ENCODE measurements at regions not wholly inside any gene's neighbourhood (a gene's known extent, or its start where the extent isn't known, plus 50 kb on each side); places are given as distances from the start of the nearest gene placed in this dataset.

DNA sequence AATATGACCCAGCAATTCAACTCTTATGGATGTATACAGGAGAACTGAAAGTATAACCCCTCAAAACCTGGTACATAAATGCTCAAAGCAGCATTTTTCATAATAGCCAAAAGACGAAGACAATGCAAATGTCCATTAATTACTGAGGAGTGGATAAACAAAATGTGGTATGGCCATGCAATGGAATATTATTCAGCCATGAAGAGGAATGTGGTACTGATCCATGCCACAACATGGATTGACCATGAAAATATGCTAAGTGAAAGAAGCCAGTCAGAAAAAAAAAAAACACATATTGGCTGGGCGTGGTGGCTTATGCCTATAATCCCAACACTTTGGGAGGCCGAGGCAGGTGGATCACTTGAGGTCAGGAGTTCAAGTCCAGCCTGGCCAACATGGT, 74.5 kb upstream of the PLS3 start:
- H3K9ac ChIP-seq (ENCODE audit: insufficient read depth, low read length, poor library complexity, severe bottlenecking), result no peak overlapping the region
- H3K4me2 ChIP-seq (replicated peaks; ENCODE audit: extremely low read depth, low read length, poor library complexity, severe bottlenecking), result no peak overlapping the region
- H4K20me1 ChIP-seq (ENCODE audit: insufficient read depth, low read length), result no peaks in the 10 kb centered on the region
- Mint-ChIP-seq H3K4me1 (peaks cover 2% of the 10 kb centered on the region), H3K27me3 (ENCODE audit: low read depth in 3 of 3) (peaks cover 0 to 5% (median 0%) of the 10 kb centered on the region in 3 donors), H3K36me3 (no peaks in the 10 kb centered on the region), H3K27ac (no peak overlapping the region), H3K9me3 (peaks cover 0 to 8% (median 0%) of the 10 kb centered on the region in 7 donors), H3K4me3 (no peak overlapping the region)
- no peaks in the 10 kb centered on the region for H3K4me1 ChIP-seq (ENCODE audit: control insufficient read depth in 1 of 2, insufficient read depth in 2 of 2, low read length in 2 of 2)
- H3K4me3 ChIP-seq (replicated peaks in 1 of 3; ENCODE audit: low read depth in 2 of 3, low read length in 3 of 3), result no peak overlapping the region
- TF ChIP-seq, protein P1, sequence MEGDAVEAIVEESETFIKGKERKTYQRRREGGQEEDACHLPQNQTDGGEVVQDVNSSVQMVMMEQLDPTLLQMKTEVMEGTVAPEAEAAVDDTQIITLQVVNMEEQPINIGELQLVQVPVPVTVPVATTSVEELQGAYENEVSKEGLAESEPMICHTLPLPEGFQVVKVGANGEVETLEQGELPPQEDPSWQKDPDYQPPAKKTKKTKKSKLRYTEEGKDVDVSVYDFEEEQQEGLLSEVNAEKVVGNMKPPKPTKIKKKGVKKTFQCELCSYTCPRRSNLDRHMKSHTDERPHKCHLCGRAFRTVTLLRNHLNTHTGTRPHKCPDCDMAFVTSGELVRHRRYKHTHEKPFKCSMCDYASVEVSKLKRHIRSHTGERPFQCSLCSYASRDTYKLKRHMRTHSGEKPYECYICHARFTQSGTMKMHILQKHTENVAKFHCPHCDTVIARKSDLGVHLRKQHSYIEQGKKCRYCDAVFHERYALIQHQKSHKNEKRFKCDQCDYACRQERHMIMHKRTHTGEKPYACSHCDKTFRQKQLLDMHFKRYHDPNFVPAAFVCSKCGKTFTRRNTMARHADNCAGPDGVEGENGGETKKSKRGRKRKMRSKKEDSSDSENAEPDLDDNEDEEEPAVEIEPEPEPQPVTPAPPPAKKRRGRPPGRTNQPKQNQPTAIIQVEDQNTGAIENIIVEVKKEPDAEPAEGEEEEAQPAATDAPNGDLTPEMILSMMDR (IDR thresholded peaks at IDR 0.05), result no peak
- no peaks in the 10 kb centered on the region for H3K79me2 ChIP-seq (ENCODE audit: insufficient read depth, low read length)
- peaks cover 0 to 4% of the 10 kb centered on the region in 2 donors for H3K27me3 ChIP-seq (ENCODE audit: control insufficient read depth in 2 of 2, insufficient read depth in 2 of 2, low read length in 2 of 2)
- H3K36me3 ChIP-seq (replicated peaks in 1 of 2; ENCODE audit: control insufficient read depth in 1 of 2, insufficient read depth in 2 of 2, low read length in 2 of 2), result no peaks in the 10 kb centered on the region
- H3K27ac ChIP-seq (ENCODE audit: low read depth in 1 of 2, low read length in 2 of 2), result no peak overlapping the region
- WGBS (ENCODE audit: insufficient coverage), result no CpG with 5 or more reads among the region's 3 CpGs
- DNase-seq, result no peak
- intact Hi-C loops (cut with micrococcal nuclease), result no loop called here
- no peaks in the 10 kb centered on the region for H3K9me3 ChIP-seq (replicated peaks in 1 of 2; ENCODE audit: control insufficient read depth in 1 of 2, insufficient read depth in 1 of 2, low read length in 2 of 2)
- no peak overlapping the region for H2AFZ ChIP-seq (ENCODE audit: insufficient read depth, low read depth, low read length, poor library complexity, severe bottlenecking)

DNA sequence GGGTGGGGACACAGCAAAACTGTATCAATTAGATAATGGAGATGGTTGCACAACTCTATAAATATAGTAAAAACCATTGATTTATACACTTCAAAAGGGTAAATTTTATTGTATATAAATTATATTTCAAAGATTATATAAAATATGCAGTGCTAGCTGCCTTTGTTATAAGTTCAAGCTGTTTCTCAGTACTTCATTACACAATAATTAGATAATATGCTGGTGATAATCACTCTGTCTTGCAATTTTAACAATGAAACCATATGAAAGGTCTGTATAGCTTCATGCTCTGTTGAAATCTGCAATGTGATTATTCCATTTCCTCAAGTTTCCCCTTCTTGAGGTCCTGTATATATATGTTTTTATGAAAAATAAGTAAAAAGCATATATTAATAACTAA, 73.4 kb upstream of the PLS3 start:
- Histone ChIP-seq H3K9ac (ENCODE audit: insufficient read depth, low read length, poor library complexity, severe bottlenecking) (no peak overlapping the region), H3K4me3 (replicated peaks in 1 of 3; ENCODE audit: low read depth in 2 of 3, low read length in 3 of 3) (no peak overlapping the region), H3K4me1 (ENCODE audit: control insufficient read depth in 1 of 2, insufficient read depth in 2 of 2, low read length in 2 of 2) (peaks cover 0 to 5% of the 10 kb centered on the region in 2 donors), H3K36me3 (replicated peaks in 1 of 2; ENCODE audit: control insufficient read depth in 1 of 2, insufficient read depth in 2 of 2, low read length in 2 of 2) (no peaks in the 10 kb centered on the region), H3K79me2 (ENCODE audit: insufficient read depth, low read length) (no peaks in the 10 kb centered on the region), H3K27ac (ENCODE audit: low read depth in 1 of 2, low read length in 2 of 2) (no peak overlapping the region), H3K4me2 (replicated peaks; ENCODE audit: extremely low read depth, low read length, poor library complexity, severe bottlenecking) (no peak overlapping the region), H3K27me3 (ENCODE audit: control insufficient read depth in 2 of 2, insufficient read depth in 2 of 2, low read length in 2 of 2) (peaks cover 0 to 4% of the 10 kb centered on the region in 2 donors), H4K20me1 (ENCODE audit: insufficient read depth, low read length) (no peaks in the 10 kb centered on the region), H3K9me3 (replicated peaks in 1 of 2; ENCODE audit: control insufficient read depth in 1 of 2, insufficient read depth in 1 of 2, low read length in 2 of 2) (no peaks in the 10 kb centered on the region), H2AFZ (ENCODE audit: insufficient read depth, low read depth, low read length, poor library complexity, severe bottlenecking) (no peak overlapping the region)
- H3K27ac Mint-ChIP-seq, result no peak overlapping the region
- peaks cover 0 to 5% (median 0%) of the 10 kb centered on the region in 3 donors for H3K27me3 Mint-ChIP-seq (ENCODE audit: low read depth in 3 of 3)
- peaks cover 12% of the 10 kb centered on the region for H3K4me1 Mint-ChIP-seq
- H3K4me3 Mint-ChIP-seq, result no peak overlapping the region
- intact Hi-C loops (cut with micrococcal nuclease), result no loop called here
- H3K36me3 Mint-ChIP-seq, result no peaks in the 10 kb centered on the region
- TF ChIP-seq, protein P1 (IDR thresholded peaks at IDR 0.05), result no peak
- H3K9me3 Mint-ChIP-seq, result peaks cover 0 to 8% (median 0%) of the 10 kb centered on the region in 7 donors
- DNase-seq, result no peak

Measured in CD14-positive monocyte (primary cell).